Forelimb muscle (tissue), 1 donor: ENCODE measurements at regions not wholly inside any gene's neighbourhood (a gene's known extent, or its start where the extent isn't known, plus 50 kb on each side); places are given as distances from the start of the nearest gene placed in this dataset.
"Not testable (repeated sequence)": the region's sequence is repeated elsewhere in the genome, so short reads cannot be mapped to it uniquely, and the experiment has no call there.

Source experiments
- DNase-seq: peaks from one replicate; pipeline ENCODE4 v3.0.0-alpha.2; 2013; ENCODE audit warnings: low read depth

DNA sequence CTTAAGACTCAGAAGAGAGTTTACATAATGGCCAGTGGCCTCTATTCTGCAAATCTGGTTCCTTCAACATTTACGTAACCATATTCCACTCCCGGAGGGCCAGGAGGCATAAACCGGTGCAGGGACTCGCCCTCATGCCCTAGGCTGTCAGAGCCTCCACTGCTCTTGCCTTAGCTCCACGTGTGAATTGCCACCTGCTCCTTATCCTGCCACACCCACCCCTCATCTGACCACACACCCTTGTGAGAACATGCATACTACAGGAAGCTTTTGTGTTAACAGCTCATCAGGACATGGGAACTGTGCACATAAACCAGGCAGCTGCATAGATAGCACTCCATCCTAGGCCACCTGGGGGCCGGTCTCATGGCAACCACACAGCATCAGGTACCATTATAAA lies 146.7 kb upstream of the PFKP start:
- no peak for DNase-seq

DNA sequence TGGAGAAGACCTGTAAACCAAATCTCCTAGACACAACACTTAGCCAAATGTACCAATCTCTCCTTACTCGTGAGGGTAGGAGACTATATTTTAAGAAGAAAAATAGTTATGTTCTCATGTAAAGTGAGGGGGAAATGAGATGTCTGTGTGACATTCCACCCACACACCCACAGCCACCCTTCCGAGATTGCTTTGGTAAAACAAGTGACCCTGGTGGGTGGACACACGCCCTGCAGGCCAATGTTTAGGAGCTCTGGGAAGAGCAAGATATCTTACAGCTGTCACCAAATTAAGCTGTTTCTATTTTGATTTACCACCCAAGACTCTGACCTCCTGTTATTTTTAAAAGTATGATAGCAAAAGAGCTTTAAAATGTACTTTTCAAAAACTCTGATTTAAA lies 147.2 kb upstream of the PFKP start:
- no peak for DNase-seq

DNA sequence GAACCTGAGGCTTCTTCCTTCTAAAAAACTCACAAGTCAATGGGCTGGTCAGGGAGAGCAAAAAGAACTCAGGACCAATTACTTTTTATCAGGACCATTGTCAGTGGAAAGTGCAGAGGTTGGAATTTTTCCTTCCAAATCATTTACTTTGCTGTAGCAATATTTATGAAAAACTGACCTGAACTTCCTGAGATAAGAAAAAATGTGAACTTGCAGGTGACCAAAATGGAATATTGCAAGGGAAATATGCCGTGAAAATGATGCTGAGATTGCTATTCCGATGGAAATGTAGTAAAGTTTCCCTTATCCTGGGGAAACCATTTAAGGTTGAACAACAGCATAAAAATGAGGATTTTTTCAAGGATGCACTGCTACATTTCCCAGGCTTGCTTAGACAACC lies 148.3 kb upstream of the PFKP start:
- DNase-seq: no peak

DNA sequence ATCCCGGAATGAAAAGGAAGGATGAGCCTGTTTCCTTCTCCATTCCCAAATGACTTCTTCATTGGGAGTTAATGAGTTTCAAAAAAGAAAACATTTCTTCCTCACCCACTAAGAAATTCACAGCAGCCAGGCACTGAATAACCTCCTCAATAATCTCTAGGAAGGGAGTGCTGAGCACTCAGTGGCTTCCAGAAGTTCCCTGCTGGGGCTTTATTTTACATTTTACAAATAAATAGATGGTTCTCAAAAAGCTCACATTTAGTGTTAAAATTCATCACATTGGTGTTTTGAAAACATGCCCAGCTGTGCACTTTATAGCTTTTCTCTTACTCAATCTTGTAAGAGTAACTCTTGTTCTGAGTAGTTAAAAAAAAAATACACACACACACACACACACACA lies 148.9 kb upstream of the PFKP start:
- DNase-seq: no peak

DNA sequence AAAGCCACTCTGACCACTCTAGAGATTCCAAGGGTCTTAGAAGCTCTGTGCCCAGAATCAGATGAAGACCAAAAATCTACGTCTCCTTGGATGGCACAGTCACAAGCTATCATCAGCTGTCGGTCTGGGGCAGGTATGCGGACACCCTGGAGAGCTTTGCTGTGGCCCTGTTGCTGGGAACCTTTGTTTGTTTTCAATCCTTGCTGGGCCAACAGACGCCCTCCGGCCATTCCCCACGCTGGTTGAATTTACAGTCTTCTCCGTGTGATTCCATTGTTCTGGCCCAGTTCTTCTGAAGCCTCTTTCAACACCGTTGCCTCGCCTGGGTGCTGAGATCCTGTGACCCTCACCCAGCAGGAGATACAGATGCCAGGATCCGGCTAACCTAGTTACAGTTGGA lies 149.4 kb upstream of the PFKP start:
- DNase-seq: no peak

DNA sequence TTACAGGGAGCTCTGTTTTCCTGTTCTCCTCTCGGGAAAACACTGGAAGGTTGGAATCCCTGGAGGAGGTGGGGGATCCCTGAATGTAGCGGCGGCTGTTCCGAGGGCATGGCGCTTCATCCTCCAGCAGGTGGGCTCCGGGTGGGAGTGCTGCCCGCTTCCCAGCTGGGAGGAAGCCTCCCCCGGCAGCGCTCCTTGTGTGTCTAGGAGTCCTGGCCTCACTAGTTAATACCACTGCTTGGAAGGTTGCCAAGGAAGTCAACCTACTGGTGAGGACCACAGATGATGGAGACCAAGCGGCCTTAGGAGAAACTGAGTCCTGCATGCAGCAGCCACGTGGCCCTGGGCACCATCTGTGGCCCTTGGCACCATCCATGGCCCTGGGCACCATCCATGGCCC lies 151.9 kb upstream of the PFKP start:
- no peak for DNase-seq

DNA sequence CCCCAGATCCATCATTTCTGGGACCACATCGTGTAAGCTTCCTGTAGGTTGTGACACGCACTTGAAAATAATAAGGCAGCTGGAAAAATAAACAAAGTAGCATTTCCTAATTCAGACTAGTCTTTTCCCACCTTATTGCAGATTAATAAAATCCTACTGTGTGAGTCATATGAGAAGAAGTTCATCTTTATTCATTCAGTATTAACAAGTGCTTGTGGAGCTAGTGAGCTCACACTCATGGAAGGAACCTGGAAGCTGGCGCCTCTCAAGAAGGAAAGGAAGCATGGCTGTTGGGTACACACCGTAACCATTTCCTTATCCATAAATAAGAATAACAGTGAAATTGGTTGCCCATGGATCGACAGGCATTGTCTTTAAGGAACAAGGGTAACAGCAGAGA lies 152.6 kb upstream of the PFKP start:
- no peak for DNase-seq

DNA sequence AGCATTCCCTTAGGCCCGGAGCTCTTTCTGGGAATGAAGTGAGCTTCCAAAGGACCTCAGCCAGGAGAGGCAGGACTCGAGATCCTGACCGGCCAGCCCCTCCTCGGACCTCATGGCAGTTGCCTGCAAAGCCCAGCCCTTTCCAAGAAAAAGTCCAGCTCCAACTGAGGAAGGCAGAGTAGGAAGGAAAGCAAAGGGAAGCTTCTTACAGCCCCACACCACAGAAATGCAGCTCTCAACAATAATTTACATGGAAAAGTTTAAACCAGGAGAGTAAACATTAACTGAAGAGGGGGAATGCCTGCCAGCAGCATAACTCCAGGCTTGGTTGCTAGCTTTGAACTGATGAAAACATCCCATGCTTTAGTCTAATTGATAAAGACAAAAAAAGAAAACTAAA lies 153.9 kb upstream of the PFKP start:
- DNase-seq: no peak

DNA sequence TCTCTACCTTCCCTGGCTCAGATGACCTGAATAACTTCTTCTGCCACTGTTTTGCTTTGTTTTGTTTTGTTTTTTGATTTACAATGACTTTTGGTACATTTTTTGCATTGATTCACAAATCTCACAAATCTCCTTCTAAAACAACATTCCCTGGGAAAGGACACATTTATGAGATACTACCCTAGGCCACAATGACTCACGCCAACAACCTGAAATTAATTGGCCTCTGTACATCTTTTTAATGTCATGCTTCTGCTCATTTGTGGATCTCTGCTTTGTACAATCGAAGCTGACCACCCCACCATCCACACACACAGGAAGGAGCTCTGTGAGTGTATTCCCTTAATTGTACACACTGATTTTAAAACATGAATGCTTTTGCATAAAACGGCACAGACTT lies 156.7 kb upstream of the PFKP start:
- DNase-seq: no peak

DNA sequence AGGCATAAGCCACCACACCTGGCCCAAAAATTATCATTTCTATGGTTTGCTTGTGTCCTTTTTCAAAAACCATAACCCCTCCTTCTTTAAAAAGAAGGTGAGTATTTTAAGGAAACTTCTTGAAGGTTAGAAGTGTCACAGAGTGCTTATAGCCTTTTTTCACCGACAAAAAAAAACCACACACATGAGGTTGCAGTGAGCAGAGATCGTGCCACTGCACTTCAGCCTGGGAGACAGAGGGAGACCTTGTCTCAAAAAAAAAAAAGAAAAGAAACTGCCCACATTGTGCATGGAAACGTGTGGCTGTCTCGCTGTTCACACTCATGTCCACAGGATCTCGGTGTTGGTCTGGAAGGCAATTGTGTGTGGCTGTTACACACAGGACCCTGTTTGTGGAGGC lies 157.4 kb upstream of the PFKP start:
- DNase-seq: no peak

DNA sequence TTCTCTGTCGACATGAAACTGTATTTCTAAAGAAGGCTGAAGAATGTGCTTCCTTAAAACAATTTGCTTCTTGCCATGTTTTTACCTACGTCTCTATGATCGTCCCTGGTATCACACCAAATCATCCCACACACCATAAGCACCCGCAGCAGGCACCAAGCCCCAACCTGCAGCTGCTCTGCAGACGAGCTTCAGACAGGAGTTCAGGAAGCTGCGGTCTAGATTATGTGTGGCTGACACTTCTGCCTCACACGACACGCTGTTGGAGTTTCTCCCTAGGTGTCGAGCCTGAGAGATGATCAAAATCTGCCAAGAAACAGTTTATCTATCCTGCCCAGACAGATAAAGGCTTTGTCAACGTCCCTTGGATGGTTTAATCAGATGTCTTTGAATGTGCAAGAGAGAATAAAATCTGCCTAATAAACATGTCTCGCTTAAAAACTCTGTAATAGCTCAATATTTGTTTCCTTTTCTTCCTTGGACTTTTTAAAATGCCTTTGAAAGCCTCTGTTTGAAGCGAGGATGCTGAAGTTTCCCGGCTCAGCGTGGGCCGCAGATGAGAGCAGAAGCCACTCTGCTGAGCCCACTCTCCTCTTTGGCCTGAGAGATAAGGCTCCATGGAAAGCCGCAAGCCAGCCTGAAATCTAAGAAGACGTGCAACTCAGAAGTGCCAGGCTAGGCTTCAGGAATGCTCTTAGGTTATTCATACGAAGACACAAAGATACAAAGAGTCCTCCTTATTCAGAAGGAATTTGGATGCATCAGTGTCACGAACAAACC lies 158.3 kb upstream of the PFKP start:
- DNase-seq: no peak

DNA sequence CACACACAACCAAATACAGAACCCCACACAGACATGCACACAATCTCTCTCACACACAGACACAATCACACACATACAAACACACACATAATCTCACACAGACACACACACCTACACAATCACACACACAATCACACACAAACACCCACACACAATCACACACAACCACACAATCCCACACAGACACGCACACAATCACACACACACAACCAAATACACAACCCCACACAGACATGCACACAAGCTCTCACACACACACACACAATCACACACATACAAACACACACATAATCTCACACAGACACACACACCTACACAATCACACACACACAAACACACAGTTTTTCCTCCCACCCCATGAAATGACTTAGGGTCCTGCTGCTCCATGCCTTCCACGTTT lies 160.4 kb upstream of the PFKP start:
- no peak for DNase-seq

DNA sequence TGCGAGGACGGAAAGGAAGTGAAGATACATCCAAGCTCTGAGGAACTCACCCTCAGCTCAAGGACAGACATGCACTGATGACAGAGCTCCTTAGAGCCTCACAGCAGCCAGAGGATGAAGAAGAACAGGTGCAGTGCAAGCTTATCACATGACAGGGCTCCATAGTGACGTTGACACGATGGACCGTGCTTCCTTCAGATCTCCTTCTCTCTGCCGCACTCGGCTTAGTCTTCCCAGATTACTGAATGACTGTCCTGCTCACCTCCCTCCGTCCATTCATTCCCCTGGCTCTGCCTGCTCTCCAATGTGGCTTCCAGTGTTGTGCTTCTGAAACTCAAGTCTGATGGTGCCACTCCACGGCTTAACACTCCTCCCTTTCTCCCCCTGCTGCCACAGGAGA lies 161.5 kb upstream of the PFKP start:
- no peak for DNase-seq

DNA sequence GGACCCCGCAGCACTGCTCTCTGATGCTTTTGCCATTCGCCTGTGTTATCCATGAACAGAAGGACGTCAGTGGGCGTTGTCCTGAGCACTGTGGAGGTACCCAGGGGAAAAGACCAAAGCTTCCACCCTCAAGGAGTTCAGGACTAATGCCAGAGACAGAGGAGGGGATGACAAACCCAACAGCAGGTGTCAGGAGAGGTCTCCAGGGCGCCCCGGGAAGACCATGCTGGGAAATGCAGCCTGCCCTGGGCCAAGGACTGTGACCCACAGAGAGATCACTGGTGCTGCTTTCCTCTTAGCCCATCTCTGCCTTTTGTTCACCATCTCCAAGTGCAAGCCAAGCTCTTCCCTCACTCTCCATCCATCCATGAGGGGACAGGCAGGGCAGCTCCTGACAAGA lies 166.8 kb upstream of the PFKP start:
- no peak for DNase-seq

DNA sequence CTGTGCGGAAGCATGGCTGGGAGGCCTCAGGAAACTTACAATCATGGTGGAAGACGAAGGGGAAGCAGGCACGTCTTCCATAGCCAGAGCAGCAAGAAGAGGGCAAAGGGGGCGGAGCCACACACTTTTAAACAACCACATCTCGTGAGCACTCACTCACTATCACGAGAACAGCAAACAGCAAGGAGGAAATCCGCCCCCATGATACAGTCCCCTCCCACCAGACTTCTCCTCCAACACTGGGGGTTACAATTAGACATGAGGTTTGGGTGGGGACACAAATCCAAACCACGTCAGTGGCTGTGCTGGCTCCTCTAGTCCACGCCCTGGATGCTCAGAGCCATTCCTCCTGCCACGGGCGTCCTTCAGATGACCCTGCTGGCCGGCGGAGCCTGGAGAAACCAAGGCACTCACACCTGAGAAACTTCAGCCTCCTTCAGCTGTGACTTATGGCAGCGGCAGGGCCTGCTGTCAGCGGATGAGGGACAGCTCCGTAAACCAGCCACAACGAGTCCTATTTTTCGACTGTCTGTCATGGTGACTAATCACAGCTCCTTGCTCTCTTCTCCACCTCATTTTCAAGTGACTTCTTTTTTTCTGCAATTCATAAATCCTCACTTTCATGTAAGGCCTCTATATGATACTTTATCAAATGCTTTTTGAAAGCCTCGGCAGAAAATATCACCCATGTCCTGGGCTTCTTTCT lies 167.9 kb upstream of the PFKP start:
- DNase-seq: no peak

DNA sequence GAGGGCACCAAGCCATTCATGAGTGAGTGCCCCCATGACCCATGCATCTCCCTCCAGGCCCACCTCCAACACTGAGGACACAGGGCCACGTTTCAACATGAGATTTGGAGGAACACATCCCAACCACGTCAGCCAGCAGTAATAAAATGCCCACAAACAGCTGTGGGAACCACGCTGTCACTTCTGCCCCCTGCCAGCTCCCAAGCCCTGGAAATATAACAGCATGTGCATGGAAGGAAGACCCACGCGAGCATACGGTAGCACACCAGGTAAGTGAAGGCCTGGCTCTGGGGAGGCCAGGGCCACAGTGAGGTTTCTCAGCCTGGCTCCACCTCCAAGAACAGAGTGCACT lies 168.9 kb upstream of the PFKP start:
- no peak for DNase-seq

DNA sequence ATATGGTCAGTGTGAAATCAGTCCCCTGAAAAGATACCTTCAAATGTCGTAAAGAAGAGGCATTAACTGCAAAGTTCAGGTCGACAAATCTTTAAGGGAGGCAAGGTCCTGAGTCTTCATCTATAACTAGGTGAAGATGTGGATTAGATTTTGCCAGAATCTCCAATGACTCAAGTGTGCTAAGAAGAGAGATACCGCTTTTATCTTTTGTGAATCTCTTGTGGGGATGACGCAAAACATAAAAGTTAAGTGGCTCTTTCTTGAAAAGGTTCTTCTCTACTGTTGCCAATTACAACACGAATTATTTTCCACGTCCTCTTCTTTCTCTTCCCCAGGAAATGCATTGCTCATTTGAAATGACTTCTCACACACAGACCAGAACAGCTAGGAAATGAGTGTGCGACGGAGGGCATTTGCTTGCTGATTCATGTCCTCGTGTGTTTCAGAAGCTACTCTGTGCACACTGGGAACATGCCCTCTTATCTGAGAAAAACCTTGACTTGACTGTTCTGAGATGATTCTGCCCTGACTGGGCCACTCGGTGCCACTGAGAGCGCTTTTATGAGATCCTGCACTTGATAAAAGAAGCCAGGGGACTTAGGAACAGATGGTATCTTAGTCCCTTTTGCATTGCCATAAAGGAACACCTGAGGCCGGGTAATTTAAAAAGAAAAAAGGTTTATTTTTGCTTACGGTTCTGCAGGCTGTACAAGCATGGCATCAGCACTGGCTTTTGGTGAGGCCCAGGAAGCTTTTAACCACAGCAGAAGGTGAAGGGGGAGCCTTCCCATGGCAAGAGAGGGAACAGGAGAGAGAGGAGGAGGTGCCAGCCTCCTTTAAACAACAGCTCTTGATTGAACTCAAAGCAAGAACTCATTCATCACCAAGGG lies 169.5 kb upstream of the PFKP start:
- DNase-seq: no peak

DNA sequence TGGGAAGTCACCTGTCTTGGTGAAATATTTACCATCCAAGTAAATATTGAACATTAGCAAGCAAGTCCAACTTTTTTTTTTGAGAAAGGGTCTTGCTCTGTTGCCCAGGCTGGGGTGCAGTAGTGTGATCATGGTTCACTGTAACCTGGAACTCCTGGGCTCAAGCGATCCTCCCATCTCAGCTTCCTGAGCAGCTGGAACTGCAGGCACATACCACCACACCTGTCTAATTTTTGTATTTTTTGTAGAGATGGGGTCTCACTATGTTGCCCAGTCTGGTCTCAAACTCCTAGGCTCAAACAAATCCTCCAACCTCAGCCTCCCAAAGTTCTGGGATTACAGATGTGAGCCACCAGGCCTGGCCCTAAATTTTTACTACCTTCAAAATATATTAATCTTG lies 171.0 kb upstream of the PFKP start:
- DNase-seq: not testable (repeated sequence)

DNA sequence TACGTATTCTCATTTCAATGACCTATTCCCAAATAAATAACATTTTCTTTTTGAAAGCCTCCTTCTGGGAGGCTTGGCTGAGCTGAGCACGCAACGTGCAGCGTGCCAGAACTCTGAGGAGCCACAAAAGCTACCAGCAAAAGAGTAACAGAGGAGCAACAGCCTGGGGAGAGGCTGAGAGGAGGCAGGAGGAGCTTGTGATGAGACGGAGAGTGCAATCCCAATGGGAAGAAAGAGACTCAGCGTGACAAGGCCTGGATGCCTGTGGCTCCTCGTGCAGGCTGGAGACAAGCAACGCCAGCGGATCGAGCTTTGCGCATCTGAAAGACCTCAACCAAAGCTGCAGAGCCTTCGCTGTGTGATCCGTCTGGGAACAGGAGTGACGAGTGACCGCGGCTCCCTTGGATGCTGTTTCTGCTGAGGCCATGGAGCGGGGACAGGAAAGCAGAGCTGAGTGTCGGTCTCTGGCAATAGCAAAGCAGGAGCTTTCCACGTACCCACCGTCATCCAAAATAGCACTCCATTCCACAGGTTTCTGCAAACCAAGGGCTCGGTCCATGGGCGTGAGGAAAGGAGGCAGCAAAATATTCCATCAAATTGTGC lies 171.7 kb upstream of the PFKP start:
- DNase-seq: no peak

DNA sequence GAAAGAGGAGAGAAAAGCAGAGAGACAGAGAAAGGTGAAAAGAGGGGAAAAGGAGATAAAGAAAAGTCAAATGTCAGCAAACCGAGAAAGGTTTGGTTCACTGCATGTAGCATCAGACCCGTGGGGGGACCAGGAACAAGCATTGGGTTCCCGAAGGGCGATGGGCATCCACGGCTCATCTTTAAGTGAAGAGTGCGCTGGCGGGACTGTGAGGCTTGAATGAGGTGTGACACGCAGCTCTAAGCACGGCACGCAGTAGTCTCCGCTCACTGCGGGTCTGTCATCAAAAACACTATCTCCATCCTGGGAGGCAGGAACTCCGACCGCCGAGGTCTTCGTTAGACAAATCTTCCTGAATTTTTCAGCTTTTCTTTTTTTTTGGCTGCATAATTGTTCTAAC lies 173.4 kb upstream of the PFKP start:
- no peak for DNase-seq

DNA sequence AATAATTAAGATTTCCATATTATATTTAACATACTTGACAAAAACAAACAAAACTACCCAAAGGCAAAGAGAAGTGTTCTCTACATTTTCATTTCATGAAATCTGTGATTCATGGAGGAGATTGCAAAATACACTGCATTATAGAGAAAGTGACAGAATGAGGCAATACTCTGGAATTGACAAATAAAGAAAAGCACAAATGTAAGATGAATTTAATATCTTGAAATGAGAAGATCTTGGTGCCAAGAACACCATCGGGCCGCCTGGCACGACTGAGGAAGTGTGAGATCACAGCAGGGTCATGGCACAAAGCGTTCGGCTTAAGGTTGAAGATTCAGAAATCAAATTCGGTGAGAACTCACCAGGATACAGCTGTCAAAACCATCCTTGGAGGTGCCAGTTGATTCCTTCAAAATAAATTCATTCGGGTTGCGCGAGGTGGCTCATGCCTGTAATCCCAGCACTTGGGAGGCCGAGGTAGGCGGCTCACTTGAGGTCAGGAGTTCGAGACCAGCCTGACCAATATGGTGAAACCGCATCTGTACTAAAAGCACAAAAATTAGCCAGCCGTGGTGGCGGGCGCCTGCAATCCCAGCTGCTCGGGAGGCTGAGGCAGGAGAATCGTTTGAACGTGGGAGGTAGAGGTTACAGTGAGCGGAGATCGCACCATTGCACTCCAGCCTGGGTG lies 174.0 kb upstream of the PFKP start:
- no peak for DNase-seq

DNA sequence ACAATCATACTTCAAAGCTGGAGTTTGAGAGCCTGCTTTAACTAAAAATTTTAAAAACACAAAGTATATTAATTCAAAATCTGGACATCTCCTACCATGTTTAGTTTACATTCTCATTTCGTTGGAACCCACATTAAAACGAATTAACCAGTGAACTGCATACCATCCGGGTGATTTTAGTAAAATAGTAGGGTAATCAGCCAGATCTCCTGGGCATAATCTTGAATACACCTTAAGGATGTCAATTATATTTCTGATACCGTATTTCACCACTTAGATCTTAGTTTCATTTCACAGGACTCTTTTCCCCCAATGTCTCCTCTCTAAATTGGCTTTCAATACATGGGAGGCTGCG lies 175.6 kb upstream of the PFKP start:
- DNase-seq: no peak
